K562 (cell line): ENCODE measurements at regions not wholly inside any gene's neighbourhood (a gene's known extent, or its start where the extent isn't known, plus 50 kb on each side); places are given as distances from the start of the nearest gene placed in this dataset.

Source experiments
- ATF2 ChIP-seq: sonication (generic); formaldehyde crosslinking; IDR thresholded peaks from 2 replicates; pipeline ENCODE4 v1.8.1; 2022; ENCODE audit warnings: missing genetic modification reagents
- FOXA1 ChIP-seq: fragments of 450-650 bp; IDR thresholded peaks from 2 replicates; pipeline ENCODE4 v1.6.1; 2016; ENCODE audit warnings: mild to moderate bottlenecking, borderline replicate concordance
- ZNF280A ChIP-seq: fragments of 450-650 bp; IDR thresholded peaks from 2 replicates; pipeline ENCODE4 v1.6.1; 2018; ENCODE audit warnings: mild to moderate bottlenecking, low read depth; ENCODE audit not compliant: partially characterized antibody
- ZNF518B ChIP-seq: fragments of 250-450 bp; sonication (Bioruptor Pico); IDR thresholded peaks from 2 replicates; pipeline ENCODE4 v1.5.0; 2021; ENCODE audit warnings: mild to moderate bottlenecking, moderate library complexity

- TF ChIP-seq ZNF518B (no peak), ATF2 (CRISPR knock-in tag) (no peak), FOXA1 (no peak), ZNF280A (no peak)
Measured at GRCh38 chr6:12529364-12530019, 187.1 kb upstream of the PHACTR1 start (continued).
